Suppressor macrophage (primary cell): ENCODE measurements at regions not wholly inside any gene's neighbourhood (a gene's known extent, or its start where the extent isn't known, plus 50 kb on each side); places are given as distances from the start of the nearest gene placed in this dataset.

ENCODE experiments used
- DNase-seq, 4 experiments: peaks; one replicate each; pipeline ENCODE4 v3.0.0-alpha.2; 2020 to 2022

- DNase-seq: no peak
These were observed 792.7 kb upstream of the CHD1 start for GRCh38 chr5:99721506-99721905.

DNA sequence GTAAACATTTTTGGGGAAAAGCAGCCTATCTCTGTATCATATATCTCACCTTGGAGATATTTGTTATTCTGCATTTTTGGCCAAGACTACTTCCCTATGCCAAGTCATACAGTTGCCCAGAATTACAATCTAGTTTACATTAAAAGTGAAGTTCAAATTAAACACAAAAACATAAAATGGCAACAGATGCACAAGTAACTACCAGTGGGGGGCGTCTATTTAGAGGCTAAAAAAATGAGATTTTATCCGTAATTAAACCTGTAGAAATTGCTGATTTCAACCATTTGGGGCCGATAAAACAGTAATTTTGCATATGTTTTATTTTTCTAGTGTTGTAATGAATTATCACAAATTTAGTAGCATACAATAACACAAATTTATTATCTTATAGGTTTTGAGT is 787.1 kb upstream of the CHD1 start:
- DNase-seq: no peak

DNA sequence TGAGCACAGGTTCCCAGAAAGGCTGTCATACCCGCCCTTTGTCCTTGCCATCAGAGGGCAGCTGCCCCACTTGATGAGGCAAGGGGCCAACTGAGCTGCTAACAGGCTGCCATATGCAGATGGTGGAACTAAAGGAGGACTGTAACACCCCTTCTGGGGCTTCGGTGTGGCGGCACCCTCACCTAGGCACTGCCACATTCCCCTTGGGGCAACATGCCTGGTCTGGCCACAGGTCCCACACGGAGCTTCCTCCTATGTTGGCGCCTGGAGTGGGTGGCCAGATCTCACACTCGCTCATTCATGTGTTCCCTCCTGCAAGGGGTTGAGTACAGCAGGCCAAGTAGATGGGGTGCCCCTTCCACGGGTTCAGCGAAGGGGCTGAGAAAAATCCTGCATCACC is 777.4 kb upstream of the CHD1 start:
- DNase-seq: no peak

DNA sequence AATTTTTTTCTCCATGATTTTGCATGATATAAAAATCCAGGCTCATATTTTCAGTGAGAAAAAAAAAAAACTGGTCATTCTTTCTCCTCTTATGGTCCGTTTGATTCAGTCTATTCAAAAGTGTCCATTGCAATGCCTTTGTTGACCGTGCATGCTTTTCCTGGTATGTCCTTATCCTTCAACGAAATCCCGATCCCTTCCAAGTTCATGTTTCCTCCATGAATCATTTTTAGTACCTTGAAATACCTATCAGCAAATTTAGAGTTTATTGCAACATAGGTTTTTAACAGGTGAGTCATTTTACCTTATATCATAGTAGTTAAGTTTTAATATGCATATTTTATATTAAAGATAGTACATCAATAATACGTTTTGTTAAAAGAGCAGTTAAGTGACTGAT is 773.8 kb upstream of the CHD1 start:
- no peak for DNase-seq

- no peak for DNase-seq
These were observed 766.1 kb upstream of the CHD1 start for GRCh38 chr5:99694884-99695283.

- no peak for DNase-seq
These were observed 757.7 kb upstream of the CHD1 start for GRCh38 chr5:99686538-99686937.

DNA sequence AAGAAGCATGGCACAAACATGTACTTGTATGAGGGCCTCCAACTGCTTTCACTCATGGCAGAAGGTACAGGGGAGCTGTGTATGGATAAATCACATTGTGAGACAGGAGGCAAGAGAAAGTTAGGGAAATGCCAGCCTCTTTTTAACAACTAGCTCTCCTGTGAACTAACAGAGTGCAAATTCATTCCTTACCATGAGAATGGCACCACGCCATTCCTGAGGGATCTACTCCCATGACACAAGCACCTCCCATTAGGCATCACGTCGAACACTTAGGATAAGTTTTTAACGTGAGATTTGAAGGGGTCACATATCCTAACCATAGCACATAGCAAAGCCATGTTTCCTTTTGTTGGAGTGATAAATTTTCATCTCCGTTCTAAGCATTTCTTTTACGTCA is 747.2 kb upstream of the CHD1 start:
- no peak for DNase-seq

- DNase-seq: no peak
These were observed 745.3 kb upstream of the CHD1 start for GRCh38 chr5:99674101-99674500.

- DNase-seq: no peak
These were observed 736.2 kb upstream of the CHD1 start for GRCh38 chr5:99664972-99665371.

GRCh38 chr5:99651298-99651697 is 722.5 kb upstream of the CHD1 start:
- DNase-seq: no peak

DNA sequence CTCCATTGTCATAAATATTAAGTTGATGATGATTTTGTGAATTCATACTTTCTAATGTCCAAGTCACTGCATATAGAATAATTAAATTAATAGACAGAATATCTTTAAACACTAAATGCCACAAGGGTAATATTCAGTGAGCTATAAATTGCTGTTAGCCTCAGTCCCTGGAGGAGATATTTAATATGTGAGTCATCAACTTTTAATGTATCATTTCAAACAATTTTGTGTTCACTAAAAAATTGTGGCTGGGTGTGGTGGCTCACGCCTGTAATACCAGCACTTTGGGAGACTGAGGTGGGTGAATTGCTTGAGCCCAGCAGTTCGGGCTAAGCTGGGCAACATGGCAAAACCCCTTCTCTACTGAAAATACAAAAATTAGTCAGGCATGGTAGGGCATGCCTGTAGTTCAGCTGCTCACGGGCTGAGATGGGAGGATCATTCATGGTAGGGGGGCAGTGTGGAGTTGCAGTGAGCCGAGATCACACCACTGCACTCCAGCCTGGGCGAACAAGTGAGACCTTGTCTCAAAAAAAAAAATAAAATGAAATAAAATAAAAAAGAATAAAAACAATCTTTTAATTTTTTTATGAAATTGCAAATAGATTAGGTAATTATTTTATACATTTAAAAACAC is 717.3 kb upstream of the CHD1 start:
- DNase-seq: no peak

GRCh38 chr5:99644822-99645221 is 716.0 kb upstream of the CHD1 start:
- DNase-seq: no peak

DNA sequence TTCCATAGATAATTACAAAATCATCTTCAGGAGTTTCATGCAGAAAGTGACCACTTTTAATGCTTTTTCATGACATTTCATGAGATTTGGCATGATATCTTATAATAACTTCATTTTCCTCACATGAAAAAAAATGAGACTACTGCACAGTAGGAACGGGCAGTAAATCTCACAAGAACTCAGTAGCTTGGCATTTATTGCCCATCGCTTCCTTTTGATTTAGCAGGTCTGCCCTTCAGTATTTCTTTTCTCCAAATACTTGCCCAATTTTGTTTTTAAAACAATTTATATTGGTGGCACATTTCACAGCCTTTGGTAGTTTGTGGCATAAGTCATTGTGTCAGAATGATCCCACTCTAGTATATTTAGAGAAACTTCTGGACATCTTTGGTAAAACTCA is 711.8 kb upstream of the CHD1 start:
- no peak for DNase-seq

GRCh38 chr5:99639905-99640304 is 711.1 kb upstream of the CHD1 start:
- no peak for DNase-seq

DNA sequence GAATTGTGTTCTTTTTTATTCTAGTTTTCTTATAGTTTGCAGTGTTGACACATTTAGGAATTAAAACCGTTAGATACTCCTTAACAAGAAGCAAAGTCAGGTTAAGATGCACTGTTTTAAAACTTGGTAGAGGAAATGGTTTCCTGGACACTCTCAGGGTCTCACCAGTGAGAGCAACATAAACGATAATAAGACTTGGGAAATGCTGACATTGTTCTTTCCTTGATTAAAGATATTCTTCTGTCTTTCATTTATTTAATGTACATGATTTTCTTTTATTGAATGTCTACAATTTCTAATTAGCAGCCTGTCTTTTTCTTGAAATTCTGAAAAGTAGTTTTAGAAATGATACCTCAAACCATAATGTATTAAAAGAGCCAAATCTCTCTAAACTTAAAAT is 707.9 kb upstream of the CHD1 start:
- DNase-seq: no peak

DNA sequence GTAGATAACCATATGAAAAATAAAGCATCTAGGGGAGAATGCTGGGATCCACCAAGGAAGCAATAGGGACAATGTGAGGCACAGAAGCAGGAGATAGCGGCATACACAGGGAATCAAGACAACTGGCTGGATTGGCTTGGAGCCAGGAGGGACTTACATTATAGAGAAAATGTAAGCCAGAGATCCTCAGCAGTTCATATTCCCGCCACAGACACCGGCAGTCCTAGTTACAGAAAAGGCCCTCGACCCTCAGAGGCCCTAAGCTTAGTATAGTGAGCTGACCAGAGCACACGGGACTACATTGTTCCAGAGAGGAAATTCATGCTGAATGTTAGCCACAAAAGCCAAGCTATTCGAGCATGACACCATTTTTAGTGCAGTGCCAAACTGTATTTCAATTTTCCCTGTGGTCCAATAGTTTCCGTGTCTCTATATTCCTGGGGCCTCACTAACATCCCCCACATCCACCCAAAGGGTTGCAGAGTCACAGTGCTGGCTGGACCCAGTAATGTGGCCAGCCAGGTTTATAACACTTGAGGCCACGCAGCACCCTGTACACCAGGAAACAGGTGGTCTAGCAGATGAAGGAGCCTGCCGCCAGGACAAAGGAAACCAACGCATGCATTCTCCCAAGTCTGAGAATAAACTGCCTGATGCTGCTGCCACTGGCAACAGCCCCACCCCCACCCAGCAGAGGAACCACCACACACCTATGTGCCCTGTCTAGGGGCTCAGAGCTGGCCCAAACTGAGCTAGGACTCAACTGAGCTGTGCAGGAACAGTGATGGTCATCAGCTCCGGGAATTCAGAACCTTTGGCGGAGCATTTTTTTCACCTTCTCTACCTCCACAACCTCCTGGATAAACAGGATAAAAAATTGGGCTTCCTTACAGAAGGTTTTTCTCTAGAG is 693.2 kb upstream of the CHD1 start:
- DNase-seq: no peak

- DNase-seq: no peak
These were observed 688.5 kb upstream of the CHD1 start for GRCh38 chr5:99617335-99617734.

- no peak for DNase-seq
These were observed 686.1 kb upstream of the CHD1 start for GRCh38 chr5:99614888-99615287.

DNA sequence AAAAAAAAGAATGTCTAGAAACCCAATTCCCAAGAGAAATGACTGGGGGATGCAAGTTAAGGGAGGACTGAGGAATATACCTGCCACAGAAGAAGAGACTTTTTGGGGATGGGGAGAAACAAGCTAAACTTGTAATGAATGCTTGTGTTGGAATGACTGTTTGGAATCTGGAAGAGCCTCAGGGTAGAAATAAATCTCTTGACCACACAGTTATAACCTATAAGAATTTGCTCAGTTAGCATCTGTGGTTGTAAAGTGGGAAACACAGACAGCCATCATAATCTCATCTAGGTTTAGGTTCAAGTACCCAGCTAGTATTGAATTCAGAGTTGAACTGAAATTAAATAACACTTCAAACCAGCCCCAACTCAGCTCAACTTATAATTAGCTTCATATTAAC is 678.3 kb upstream of the CHD1 start:
- no peak for DNase-seq

- DNase-seq: no peak
These were observed 677.1 kb upstream of the CHD1 start for GRCh38 chr5:99605904-99606303.

- no peak for DNase-seq
These were observed 672.1 kb upstream of the CHD1 start for GRCh38 chr5:99600952-99601351.

GRCh38 chr5:99590806-99591205 is 662.0 kb upstream of the CHD1 start:
- DNase-seq: no peak

DNA sequence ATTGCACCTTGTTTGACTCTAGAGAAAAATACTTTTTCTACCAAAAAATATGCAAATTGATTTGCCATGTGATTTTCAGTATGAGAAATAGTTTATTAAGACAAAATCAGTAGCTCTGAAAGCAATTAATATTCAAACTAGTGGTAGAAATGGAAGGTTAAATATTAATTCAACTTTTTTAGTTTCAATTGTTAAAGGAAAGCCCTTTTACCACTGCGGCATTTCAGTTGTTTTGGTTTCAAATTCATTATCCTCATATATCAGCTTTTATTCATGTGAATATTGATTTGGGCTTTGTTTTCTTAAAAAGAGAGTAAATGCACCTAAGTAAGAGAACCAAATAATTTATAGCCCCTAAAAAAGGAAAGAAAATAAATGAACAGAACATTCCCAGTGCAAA is 660.6 kb upstream of the CHD1 start:
- DNase-seq: no peak

GRCh38 chr5:99587983-99588382 is 659.2 kb upstream of the CHD1 start:
- DNase-seq: no peak
